ENCODE measurements at regions not wholly inside any gene's neighbourhood (a gene's known extent, or its start where the extent isn't known, plus 50 kb on each side); places are given as distances from the start of the nearest gene placed in this dataset.

DNA sequence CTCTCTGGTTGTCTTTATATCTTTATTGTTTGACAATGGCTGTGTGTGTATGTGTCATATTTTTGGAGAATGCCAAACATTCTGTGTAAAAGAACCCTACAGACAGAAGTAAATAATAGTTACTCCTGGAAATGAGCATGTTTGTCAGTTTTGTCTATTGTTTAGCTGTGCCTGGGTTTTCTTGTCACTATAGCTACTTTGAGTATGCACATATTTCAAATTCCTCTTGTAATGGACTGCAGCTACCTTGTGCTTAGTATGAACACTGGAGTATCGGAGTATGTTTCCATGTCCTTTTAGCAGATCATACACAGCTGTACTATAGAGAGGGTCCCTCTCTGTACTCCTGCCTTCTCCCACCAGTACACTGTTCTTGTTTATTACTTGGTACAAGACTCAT lies 58.0 kb upstream of the DOCK10 start (continued):
- TF ChIP-seq CREBBP (IDR thresholded peaks at IDR 0.05; ENCODE audit: low read depth, low read length) (no peak), PTRF (tag; IDR thresholded peaks at IDR 0.05) (no peak), STAT5B (CRISPR knock-in tag; IDR thresholded peaks at IDR 0.05) (no peak), KLF13 (tag; IDR thresholded peaks at IDR 0.05; ENCODE audit: borderline replicate concordance, low read depth) (no peak), ZKSCAN3 (CRISPR knock-in tag; IDR thresholded peaks at IDR 0.05) (no peak)

DNA sequence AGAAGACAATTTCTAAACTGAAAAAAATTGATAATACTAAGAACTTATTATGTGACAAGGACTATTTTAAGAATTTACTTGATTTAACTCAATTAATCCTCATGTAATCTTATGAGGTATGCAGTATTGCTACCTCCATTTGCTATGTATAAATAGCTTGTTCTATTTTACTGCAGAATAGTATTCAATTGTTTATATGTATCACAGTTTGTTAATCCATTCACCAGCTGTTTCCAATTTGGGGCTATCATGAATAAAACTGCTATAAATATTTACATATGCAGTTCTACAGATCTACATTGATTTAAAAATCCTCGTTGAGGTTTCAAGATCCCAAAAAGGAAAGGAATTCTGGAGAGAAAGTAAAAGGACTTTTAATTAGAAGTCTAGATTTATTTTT lies 54.8 kb upstream of the DOCK10 start:
- Histone ChIP-seq H3K9ac (ENCODE audit: insufficient read depth in 1 of 2, low read depth in 2 of 2, low read length in 2 of 2) (no peak overlapping the region), H3K79me2 (ENCODE audit: control insufficient read depth, insufficient read depth, low read length) (no peaks in the 10 kb centered on the region), H2AFZ (ENCODE audit: low read depth, low read length) (no peak overlapping the region), H3K27ac (ENCODE audit: extremely low read depth, low read depth, low read length) (no peak overlapping the region), H3K4me3 (no peak overlapping the region), H3K4me1 (replicated peaks in 1 of 2; ENCODE audit: control insufficient read depth in 2 of 2, insufficient read depth in 2 of 2, low read length in 2 of 2) (no peaks in the 10 kb centered on the region), H3K9me1 (ENCODE audit: control insufficient read depth, insufficient read depth, low read length) (no peaks in the 10 kb centered on the region), H4K20me1 (replicated peaks; ENCODE audit: control insufficient read depth, insufficient read depth, low read length) (no peaks in the 10 kb centered on the region), H3K9me3 (replicated peaks; ENCODE audit: control insufficient read depth, insufficient read depth, low read depth, low read length) (no peaks in the 10 kb centered on the region), H3K27me3 (ENCODE audit: control insufficient read depth in 2 of 2, insufficient read depth in 2 of 2, low read length in 2 of 2) (no peaks in the 10 kb centered on the region), H3K4me2 (ENCODE audit: insufficient read depth, low read length) (no peak overlapping the region), H3K36me3 (ENCODE audit: control insufficient read depth, insufficient read depth, low read length) (no peaks in the 10 kb centered on the region)
- ChIA-PET POLR2A (no interaction called here), CTCF (ENCODE audit: low intra/inter-chr PET ratio) (no interaction called here)
- ATAC-seq (no peak), DNase-seq (ENCODE audit: extremely low read depth in 1 of 4, low spot score in 3 of 4) (no peak), FAIRE-seq (no peak)
- 0% methylated on average over 1 of the region's 1 CpG for WGBS (ENCODE audit: insufficient coverage, low coverage, missing lambda C conversion rate)
- intact Hi-C loops (cut with micrococcal nuclease), result no loop called here
- in situ Hi-C loops (cut with MboI), result no loop called here
- BruUV-seq (replicated peaks), result no TSS peak
- TF ChIP-seq, protein P1, sequence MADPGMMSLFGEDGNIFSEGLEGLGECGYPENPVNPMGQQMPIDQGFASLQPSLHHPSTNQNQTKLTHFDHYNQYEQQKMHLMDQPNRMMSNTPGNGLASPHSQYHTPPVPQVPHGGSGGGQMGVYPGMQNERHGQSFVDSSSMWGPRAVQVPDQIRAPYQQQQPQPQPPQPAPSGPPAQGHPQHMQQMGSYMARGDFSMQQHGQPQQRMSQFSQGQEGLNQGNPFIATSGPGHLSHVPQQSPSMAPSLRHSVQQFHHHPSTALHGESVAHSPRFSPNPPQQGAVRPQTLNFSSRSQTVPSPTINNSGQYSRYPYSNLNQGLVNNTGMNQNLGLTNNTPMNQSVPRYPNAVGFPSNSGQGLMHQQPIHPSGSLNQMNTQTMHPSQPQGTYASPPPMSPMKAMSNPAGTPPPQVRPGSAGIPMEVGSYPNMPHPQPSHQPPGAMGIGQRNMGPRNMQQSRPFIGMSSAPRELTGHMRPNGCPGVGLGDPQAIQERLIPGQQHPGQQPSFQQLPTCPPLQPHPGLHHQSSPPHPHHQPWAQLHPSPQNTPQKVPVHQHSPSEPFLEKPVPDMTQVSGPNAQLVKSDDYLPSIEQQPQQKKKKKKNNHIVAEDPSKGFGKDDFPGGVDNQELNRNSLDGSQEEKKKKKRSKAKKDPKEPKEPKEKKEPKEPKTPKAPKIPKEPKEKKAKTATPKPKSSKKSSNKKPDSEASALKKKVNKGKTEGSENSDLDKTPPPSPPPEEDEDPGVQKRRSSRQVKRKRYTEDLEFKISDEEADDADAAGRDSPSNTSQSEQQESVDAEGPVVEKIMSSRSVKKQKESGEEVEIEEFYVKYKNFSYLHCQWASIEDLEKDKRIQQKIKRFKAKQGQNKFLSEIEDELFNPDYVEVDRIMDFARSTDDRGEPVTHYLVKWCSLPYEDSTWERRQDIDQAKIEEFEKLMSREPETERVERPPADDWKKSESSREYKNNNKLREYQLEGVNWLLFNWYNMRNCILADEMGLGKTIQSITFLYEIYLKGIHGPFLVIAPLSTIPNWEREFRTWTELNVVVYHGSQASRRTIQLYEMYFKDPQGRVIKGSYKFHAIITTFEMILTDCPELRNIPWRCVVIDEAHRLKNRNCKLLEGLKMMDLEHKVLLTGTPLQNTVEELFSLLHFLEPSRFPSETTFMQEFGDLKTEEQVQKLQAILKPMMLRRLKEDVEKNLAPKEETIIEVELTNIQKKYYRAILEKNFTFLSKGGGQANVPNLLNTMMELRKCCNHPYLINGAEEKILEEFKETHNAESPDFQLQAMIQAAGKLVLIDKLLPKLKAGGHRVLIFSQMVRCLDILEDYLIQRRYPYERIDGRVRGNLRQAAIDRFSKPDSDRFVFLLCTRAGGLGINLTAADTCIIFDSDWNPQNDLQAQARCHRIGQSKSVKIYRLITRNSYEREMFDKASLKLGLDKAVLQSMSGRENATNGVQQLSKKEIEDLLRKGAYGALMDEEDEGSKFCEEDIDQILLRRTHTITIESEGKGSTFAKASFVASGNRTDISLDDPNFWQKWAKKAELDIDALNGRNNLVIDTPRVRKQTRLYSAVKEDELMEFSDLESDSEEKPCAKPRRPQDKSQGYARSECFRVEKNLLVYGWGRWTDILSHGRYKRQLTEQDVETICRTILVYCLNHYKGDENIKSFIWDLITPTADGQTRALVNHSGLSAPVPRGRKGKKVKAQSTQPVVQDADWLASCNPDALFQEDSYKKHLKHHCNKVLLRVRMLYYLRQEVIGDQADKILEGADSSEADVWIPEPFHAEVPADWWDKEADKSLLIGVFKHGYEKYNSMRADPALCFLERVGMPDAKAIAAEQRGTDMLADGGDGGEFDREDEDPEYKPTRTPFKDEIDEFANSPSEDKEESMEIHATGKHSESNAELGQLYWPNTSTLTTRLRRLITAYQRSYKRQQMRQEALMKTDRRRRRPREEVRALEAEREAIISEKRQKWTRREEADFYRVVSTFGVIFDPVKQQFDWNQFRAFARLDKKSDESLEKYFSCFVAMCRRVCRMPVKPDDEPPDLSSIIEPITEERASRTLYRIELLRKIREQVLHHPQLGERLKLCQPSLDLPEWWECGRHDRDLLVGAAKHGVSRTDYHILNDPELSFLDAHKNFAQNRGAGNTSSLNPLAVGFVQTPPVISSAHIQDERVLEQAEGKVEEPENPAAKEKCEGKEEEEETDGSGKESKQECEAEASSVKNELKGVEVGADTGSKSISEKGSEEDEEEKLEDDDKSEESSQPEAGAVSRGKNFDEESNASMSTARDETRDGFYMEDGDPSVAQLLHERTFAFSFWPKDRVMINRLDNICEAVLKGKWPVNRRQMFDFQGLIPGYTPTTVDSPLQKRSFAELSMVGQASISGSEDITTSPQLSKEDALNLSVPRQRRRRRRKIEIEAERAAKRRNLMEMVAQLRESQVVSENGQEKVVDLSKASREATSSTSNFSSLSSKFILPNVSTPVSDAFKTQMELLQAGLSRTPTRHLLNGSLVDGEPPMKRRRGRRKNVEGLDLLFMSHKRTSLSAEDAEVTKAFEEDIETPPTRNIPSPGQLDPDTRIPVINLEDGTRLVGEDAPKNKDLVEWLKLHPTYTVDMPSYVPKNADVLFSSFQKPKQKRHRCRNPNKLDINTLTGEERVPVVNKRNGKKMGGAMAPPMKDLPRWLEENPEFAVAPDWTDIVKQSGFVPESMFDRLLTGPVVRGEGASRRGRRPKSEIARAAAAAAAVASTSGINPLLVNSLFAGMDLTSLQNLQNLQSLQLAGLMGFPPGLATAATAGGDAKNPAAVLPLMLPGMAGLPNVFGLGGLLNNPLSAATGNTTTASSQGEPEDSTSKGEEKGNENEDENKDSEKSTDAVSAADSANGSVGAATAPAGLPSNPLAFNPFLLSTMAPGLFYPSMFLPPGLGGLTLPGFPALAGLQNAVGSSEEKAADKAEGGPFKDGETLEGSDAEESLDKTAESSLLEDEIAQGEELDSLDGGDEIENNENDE (IDR thresholded peaks at IDR 0.05; ENCODE audit: low read depth, low read length), result no peak
- TF ChIP-seq HDAC1 (IDR thresholded peaks at IDR 0.05) (no peak), ZNF212 (CRISPR knock-in tag; IDR thresholded peaks at IDR 0.05) (no peak), ZNF586 (CRISPR knock-in tag; conservative IDR thresholded peaks at IDR 0.05) (no peak)
